ENCODE measurements at regions not wholly inside any gene's neighbourhood (a gene's known extent, or its start where the extent isn't known, plus 50 kb on each side); places are given as distances from the start of the nearest gene placed in this dataset.

DNA sequence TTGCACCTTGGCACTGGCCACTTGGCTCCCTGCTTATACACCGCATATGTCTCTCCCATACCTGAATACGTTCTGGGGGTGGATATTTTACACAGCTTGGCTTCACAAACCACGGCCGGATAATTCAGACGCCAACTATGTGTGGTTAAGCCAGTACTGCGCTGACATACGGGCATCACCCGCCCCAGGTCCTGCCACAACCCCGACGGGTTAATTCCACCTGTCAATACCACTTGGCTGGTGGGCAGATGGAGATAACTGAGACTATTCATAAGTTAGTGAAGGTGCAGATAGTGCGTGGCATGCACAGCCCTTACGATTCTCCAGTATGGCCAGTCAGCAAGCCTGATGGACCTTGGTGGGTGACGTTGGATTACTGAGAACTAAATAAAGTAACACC is 696.3 kb upstream of the AGA start:
- Histone ChIP-seq H3K4me3 (ENCODE audit: low read depth, low read length) (no peak overlapping the region), H3K4me1 (no peaks in the 10 kb centered on the region), H3K9me3 (no peaks in the 10 kb centered on the region), H3K36me3 (no peaks in the 10 kb centered on the region), H3K27me3 (no peaks in the 10 kb centered on the region)
- no peak for DNase-seq
- TF ChIP-seq, protein P1, sequence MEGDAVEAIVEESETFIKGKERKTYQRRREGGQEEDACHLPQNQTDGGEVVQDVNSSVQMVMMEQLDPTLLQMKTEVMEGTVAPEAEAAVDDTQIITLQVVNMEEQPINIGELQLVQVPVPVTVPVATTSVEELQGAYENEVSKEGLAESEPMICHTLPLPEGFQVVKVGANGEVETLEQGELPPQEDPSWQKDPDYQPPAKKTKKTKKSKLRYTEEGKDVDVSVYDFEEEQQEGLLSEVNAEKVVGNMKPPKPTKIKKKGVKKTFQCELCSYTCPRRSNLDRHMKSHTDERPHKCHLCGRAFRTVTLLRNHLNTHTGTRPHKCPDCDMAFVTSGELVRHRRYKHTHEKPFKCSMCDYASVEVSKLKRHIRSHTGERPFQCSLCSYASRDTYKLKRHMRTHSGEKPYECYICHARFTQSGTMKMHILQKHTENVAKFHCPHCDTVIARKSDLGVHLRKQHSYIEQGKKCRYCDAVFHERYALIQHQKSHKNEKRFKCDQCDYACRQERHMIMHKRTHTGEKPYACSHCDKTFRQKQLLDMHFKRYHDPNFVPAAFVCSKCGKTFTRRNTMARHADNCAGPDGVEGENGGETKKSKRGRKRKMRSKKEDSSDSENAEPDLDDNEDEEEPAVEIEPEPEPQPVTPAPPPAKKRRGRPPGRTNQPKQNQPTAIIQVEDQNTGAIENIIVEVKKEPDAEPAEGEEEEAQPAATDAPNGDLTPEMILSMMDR (IDR thresholded peaks at IDR 0.05; ENCODE audit: low read depth, low read length) = no peak

DNA sequence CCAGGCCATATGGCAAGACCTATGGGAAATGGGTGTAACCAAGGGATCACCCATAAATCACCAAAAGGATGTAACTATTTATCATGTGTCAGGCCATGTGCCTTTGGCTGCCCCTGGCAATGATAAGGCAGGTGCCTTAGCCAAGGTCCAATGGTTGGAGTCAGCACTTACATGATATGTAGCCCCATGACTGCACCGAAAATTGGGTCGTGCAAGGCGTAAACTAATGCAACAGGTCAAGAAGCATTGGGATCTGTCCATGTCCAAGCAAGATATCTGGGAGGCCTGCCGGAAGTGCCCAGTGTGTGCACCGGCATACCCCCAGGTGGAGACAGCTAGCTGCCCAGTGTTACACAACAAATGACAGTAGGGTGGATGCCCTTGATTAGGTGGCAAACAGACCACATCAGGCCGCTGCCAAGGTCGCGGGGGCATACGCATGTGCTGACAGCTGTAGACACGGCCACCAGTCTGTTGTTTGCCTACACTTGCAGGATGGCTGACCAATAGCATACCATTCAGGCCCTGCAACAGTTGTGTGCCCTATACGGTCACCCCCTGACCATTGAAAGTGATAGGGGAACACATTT is 698.2 kb upstream of the AGA start:
- no peaks in the 10 kb centered on the region for H3K36me3 ChIP-seq
- H3K4me3 ChIP-seq (ENCODE audit: low read depth, low read length) = no peak overlapping the region
- no peaks in the 10 kb centered on the region for H3K27me3 ChIP-seq
- no peaks in the 10 kb centered on the region for H3K9me3 ChIP-seq
- TF ChIP-seq, protein P1 (IDR thresholded peaks at IDR 0.05; ENCODE audit: low read depth, low read length) = no peak
- no peaks in the 10 kb centered on the region for H3K4me1 ChIP-seq
- no peak for DNase-seq

DNA sequence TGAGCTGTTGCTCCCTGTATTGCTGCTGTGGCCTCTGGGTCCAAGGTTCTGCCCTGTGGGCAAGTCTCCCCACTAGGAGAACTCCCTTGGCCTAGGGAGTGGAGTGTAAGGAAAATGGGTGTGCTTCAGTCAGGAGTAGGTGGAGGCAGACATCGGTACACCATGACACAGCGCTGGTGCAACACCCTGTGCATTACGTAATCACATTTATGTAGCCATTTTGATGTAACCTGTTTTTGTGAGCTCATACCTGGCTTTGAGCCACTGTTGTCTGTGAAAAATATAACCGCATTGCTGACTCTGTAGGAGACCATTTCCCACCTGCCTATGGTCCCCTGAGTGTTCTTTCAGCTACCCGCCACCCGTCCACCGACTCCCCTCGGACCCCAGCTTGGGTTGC is 700.5 kb upstream of the AGA start:
- Histone ChIP-seq H3K36me3 (no peaks in the 10 kb centered on the region), H3K27me3 (no peaks in the 10 kb centered on the region), H3K4me3 (ENCODE audit: low read depth, low read length) (no peak overlapping the region), H3K4me1 (no peaks in the 10 kb centered on the region), H3K9me3 (no peaks in the 10 kb centered on the region)
- no peak for DNase-seq
- TF ChIP-seq, protein P1 (IDR thresholded peaks at IDR 0.05; ENCODE audit: low read depth, low read length) = no peak

DNA sequence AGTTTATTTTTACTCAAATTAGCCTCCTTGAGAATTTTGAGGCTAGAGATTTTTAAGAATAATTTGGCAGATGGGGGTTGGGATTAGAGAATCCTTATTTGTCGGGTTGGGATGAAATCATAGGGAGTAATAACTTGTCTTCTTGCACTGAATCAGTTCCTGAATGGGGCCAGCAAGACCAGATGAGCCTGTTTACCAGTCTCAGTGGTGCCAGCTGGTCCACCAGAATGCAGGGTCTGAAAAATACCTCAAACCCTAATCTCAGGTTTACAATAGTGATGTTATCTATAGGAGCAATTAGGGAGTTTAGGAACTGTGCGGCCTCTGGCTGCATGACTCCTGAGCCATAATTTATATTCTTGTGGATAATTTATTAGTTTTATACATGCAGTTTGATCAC is 705.9 kb upstream of the AGA start:
- DNase-seq = no peak
- no peaks in the 10 kb centered on the region for H3K4me1 ChIP-seq
- no peak overlapping the region for H3K4me3 ChIP-seq (ENCODE audit: low read depth, low read length)
- no peaks in the 10 kb centered on the region for H3K9me3 ChIP-seq
- H3K27me3 ChIP-seq = no peaks in the 10 kb centered on the region
- TF ChIP-seq, protein P1 (IDR thresholded peaks at IDR 0.05; ENCODE audit: low read depth, low read length) = no peak
- H3K36me3 ChIP-seq = no peaks in the 10 kb centered on the region

DNA sequence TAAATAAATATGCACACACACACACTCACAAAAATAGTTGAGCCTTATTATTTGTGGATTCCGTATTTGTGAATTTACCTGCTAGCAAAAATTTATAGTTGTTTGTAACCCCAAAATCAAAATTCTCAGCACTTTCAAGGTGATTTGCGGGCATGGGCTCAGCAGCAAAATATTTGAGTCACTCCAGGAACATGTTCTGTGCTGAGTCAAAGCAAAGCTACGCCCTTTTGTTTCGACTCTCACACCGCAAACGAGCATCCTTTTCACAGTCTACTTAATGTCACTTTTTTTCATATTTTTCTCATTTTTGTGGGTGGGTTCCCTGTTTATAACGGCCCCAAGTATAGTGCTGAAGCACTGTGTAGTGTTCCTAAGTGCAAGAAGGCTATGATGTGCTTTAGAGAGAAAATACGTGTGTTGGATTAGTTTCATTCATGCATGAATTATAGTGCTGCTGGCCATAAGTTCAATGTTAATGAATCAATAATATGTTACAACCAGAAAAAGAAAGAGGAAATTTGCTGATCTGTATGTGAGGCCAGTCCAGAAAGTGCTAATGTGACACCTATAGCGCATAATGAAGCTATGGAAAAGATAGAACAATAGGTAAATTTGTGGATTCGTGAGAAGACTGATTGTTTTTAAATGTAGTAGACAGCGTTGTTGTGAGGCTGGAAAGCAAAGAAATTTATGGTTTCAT is 723.2 kb upstream of the AGA start:
- no peak overlapping the region for H3K4me3 ChIP-seq (ENCODE audit: low read depth, low read length)
- H3K36me3 ChIP-seq = no peaks in the 10 kb centered on the region
- DNase-seq = no peak
- no peaks in the 10 kb centered on the region for H3K4me1 ChIP-seq
- TF ChIP-seq, protein P1 (IDR thresholded peaks at IDR 0.05; ENCODE audit: low read depth, low read length) = no peak
- H3K27me3 ChIP-seq = no peaks in the 10 kb centered on the region
- no peaks in the 10 kb centered on the region; the same call in 1 of the 2 replicates for H3K9me3 ChIP-seq

DNA sequence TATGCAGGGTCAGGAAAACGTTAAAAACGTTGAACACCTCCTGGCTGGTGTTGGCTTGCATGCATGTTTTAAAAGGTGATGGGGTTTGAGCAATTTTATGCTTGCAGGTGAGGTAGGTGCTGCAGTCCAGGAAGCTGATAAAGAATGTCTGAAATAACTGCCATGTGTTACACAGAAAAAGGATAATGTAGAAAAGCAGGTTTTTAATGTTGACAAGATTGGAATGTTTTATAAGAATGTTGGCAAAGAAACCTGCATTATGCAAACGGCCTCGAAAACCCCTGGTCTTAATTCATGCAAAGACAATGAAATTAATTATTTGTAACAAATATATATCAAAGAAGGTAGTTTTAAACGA is 723.7 kb upstream of the AGA start:
- Histone ChIP-seq H3K9me3 (no peaks in the 10 kb centered on the region; the same call in 1 of the 2 replicates), H3K4me3 (ENCODE audit: low read depth, low read length) (no peak overlapping the region), H3K4me1 (no peaks in the 10 kb centered on the region), H3K27me3 (no peaks in the 10 kb centered on the region), H3K36me3 (no peaks in the 10 kb centered on the region)
- DNase-seq = no peak
- TF ChIP-seq, protein P1 (IDR thresholded peaks at IDR 0.05; ENCODE audit: low read depth, low read length) = no peak
